DMS114 treated with DMSO at 0.1 percent for 48 hours (cell line): ENCODE measurements at regions not wholly inside any gene's neighbourhood (a gene's known extent, or its start where the extent isn't known, plus 50 kb on each side); places are given as distances from the start of the nearest gene placed in this dataset.
"Not testable (repeated sequence)": the region's sequence is repeated elsewhere in the genome, so short reads cannot be mapped to it uniquely, and the experiment has no call there.

Experiments used
- DNase-seq: peaks from one replicate; lab custom pipeline; 2025; ENCODE audit not compliant: unreplicated experiment; lab: John Stamatoyannopoulos, UW

DNA sequence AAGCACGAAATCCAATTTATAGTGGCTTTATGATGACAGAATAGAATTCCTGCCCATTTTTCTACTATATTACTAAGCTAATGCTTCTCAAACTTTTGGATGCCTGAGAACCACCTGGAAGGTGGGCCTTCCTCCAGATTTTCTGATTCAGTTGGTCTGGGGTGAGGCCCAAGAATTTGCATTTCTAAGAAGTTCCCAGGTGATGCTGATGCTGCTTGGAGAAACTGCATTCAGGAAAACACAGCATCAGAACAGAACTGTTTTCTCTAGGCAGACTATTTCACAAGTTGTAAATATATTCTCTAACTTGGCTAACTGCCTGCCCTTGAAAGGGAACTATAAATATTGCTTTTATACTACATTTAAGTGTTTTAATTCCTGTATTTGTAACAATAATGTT is 644.9 kb upstream of the DPPA4 start:
- no peak for DNase-seq

GRCh38 chr3:109984976-109985375 is 647.6 kb upstream of the DPPA4 start:
- DNase-seq, result no peak

DNA sequence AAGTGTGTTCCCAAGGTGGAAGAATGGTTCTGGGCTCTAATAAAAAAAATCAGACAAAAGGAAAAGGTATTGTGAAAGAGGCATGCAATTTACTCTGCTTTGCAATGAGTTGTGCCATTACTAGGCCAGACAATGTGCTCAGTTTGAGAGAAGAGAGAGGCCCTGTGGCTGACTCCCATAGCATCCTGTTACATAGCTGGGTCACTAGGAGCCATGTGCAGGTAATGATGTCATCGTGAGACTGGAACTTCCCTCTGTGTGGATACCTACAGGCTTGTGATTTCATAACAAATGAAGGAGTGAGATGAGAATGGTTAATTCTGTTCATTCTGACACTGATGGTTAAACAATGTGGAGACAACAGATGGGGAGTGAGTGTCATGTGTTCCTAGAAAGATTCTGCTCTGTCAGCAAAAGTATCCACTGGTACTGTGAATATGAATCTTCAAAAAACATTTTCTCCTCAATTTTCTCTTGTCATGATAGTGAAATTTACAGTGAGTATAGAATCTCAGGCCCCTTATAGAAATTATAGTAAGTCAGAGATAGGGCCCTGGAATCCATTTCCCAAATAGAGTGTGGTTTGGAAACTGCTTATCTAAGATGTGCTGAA is 648.7 kb upstream of the DPPA4 start:
- DNase-seq, result no peak

DNA sequence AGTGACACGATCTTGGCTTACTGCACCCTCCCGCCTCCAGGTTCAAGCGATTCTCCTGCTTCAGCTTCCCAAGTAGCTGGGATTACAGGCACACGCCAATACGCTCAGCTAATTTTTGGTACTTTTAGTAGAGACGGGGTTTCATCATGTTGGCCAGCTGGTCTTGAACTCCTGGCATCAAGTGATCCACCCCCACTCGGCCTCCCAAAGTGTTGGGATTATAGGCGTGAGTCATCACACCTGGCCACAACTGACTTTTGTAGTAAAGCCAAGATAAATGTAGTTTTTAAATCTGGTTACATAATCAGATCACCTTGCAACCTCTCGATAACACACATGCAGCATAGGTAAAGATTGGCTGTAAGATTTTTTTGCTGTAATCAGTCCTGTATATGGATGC is 657.5 kb upstream of the DPPA4 start:
- no peak for DNase-seq

- DNase-seq, result no peak
Measured at GRCh38 chr3:109995377-109995776, 658.0 kb upstream of the DPPA4 start.

GRCh38 chr3:110001905-110002304 is 664.6 kb upstream of the DPPA4 start:
- not testable (repeated sequence) for DNase-seq

GRCh38 chr3:110006913-110007312 is 669.6 kb upstream of the DPPA4 start:
- DNase-seq, result no peak

- DNase-seq, result no peak
Measured at GRCh38 chr3:110015231-110015963, 678.1 kb upstream of the DPPA4 start.

DNA sequence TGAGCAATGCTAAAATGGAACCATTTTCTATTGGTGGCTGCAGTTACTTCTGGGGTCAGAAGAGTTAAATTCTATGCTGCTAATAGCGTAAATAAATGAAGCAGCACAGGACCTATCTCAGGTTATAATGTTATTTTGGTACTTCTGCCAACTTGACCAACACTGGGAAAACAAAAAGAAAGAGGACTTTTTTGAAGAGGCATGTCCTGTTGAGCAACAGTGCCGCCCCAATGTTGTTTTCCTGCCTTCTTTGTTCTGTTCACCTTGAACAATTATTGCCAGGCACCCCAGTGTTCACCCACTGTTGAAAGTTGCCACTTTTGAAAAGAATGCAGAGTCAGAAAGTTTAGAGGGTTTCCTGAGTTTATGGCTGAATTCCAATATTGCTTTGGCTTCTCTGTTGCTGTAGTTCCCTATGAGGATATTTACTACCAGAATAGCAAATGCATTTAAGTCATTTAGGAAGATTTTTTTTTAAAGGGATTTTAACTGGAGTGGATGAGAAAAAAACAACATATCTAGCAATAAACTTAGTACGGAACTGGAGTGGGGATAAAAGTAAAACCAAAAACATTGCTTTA is 679.0 kb upstream of the DPPA4 start:
- DNase-seq, result no peak

DNA sequence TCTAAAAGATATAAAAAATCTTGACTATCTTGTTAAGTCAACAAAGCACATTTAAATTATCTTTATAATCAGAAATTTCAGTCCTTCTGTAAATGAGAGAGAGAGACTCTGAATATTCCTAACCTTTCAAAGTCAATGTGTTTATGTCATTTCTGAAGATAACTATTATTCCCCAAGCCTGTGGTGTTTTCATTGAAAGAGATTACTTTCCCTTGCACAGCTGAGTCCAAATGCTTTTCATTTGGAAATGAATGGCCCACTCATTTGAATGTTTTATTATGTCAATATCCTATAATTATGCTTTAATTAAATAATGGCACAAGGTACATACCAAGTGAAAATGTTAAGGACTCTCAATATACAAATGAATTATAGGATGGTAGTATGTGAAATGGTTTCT is 680.0 kb upstream of the DPPA4 start:
- DNase-seq, result no peak

DNA sequence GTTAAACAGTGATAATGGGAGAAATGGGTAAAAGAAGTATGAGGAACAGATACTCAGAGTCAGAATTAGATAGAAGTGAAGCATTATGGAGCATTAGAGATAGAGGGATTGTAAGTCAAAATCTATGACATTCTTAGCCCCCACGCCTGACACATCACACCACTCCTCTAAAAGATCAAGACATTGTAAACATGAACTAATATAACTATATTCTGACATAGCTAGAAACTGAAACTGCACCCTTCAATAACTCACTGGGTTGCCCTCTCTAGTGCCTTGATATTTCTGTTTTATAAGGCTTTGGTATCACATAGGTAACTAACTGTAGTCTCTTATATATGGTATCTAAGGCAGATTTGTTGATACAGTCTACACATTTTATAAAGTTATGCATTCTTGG is 684.3 kb upstream of the DPPA4 start:
- no peak for DNase-seq

DNA sequence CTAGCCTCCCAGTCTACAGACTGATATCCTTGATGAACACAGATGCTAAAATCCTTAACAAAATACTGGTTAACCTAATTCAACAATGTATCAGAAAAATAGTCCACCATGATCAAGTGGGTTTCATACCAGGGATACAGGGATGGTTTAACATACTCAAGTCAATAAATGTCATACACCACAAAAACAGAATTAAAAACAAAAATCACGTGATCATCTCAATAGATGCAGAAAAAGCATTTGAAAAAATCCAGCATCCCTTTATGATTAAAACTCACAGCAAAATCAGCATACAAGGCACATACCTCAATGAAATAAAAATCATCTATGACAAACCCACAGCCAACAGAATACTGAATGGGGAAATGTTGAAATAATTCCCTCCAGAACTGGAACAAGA is 685.7 kb upstream of the DPPA4 start:
- DNase-seq, result not testable (repeated sequence)

DNA sequence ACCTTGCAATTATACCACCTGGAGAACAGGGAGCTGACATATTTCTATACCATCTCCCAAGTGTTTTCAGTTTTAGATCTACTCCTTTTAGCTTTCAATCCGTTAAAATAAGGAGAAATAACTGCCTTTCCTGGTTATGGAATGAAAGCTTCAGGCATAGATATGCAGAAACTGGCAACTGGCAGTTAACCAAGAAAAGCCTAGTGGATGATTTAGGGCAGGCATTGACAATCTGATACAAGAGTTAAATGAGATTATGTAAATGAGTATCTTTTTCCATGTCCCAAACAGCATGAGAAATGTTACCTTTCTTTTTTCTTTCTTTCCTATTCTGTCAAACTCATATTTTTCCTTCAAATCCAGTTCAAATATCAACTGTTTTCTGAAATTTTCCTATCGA is 689.1 kb upstream of the DPPA4 start:
- DNase-seq, result no peak

GRCh38 chr3:110027446-110028080 is 690.2 kb upstream of the DPPA4 start:
- no peak for DNase-seq

DNA sequence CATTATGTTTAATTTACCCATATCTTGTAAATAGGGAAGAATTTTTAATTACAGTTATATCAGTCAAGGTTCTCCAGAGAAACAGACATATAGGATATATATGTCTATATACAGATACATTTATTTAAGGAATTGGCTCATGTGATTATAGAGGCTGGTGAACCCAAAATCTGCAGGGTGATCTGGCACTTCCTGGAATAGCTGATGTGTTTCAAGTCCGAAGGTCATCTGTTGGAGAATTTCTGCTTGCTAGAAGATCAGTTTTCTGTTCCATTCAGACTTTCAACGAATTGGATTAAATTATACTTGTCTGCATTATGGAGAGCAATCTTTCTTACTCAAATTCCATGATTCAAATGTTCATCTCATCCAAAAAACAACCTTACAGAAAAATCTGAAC is 694.6 kb upstream of the DPPA4 start:
- DNase-seq, result no peak

- no peak for DNase-seq
Measured at GRCh38 chr3:110059431-110059830, 722.1 kb upstream of the DPPA4 start.

GRCh38 chr3:110062716-110063115 is 725.4 kb upstream of the DPPA4 start:
- DNase-seq, result no peak

DNA sequence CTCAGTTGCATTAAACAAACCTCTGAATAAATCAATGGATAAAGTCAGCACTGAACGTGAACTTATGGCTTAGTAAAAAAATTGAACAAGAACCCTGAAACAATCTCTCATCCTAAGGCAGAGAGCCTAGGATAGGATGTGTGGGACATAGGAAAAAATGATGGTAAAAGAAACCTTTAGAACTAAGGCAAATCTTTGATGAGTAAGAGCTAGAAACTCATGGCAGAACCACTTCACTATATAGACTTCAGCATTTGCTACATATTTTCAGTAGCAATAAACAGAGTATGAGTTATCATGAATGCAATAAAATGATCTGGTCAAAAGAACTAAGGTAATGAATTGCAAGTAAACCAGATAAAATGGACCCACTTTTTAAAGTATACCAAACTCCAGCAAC is 725.8 kb upstream of the DPPA4 start:
- DNase-seq, result no peak

GRCh38 chr3:110066206-110066605 is 728.9 kb upstream of the DPPA4 start:
- no peak for DNase-seq

- no peak for DNase-seq
Measured at GRCh38 chr3:110067527-110067926, 730.2 kb upstream of the DPPA4 start.

DNA sequence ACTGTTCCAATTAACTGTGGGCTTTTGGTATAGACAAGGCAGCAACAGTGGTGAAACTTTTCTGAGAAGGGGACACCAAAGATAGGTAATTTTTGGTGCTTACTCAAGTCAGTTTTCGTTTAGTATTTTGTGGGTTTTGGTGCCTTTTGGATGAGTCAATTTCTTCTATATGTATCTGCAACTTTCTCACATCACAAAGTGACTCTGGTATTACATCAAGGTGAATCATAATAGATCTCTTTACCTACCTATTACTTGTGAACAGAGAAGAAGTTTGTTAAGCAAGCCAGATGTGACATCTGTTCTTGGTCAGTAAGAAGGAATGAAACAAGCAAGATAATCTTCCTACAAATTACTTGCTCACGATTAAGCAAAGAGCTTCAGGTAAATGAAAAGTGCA is 732.4 kb upstream of the DPPA4 start:
- no peak for DNase-seq
